Upper lobe of right lung (tissue), 1 donor: ENCODE measurements at regions not wholly inside any gene's neighbourhood (a gene's known extent, or its start where the extent isn't known, plus 50 kb on each side); places are given as distances from the start of the nearest gene placed in this dataset.

ENCODE experiments used
- ATAC-seq: fragments of 200-7000 bp; cut with Tn5 transposase; one replicate; pipeline ENCODE4 v1.9.1; 2020; ENCODE audit warnings: mild to moderate bottlenecking, moderate library complexity
- DNase-seq: peaks from one replicate; pipeline ENCODE4 v3.0.0-alpha.2; 2020
- H3K27ac ChIP-seq: fragments of 200-600 bp; one replicate; pipeline ENCODE4 v1.8.0; 2022
- H3K27me3 ChIP-seq: fragments of 200-600 bp; one replicate; pipeline ENCODE4 v1.8.0; 2022; ENCODE audit warnings: mild to moderate bottlenecking
- H3K36me3 ChIP-seq: fragments of 200-600 bp; one replicate; pipeline ENCODE4 v1.8.0; 2022
- H3K4me1 ChIP-seq: fragments of 200-600 bp; one replicate; pipeline ENCODE4 v1.8.0; 2022
- H3K4me3 ChIP-seq: fragments of 200-600 bp; one replicate; pipeline ENCODE4 v1.8.0; 2022; ENCODE audit warnings: mild to moderate bottlenecking
- H3K9me3 ChIP-seq: fragments of 200-600 bp; one replicate; pipeline ENCODE4 v1.8.0; 2022
- intact Hi-C: fragments of 100-400 bp; cut with DNase I; formaldehyde crosslinking; loops from one replicate; pipeline ENCODE4 v1.11.0; 2022
- TF ChIP-seq, protein P1 (sequence below): fragments of 200-600 bp; IDR thresholded peaks from one replicate; pipeline ENCODE4 v1.8.0; 2022; ENCODE audit warnings: antibody characterized with exemption
- donor health status: DM: no; HTN: yes; CAD: no; lungs with severe emphysema.

DNA sequence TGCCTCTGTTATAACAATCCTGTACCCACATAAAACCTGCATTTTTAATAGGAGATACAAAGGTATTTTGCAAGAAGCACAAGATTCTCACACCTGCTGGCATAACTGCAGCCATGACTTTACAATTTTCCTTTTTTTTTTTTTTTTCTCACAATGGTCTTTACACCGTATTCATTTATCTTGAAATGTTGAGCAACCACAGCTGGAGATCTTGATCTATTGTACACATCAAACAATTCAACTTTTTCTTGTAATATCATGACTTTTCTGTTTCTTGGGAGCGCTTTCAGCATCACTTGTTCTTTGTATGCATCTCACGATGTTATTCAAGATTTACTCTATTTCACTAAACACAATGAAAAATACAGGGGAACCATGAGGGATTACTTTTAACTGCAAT lies 651.4 kb downstream of the KCNT2 start:
- no peaks in the 10 kb centered on the region for H3K36me3 ChIP-seq
- H3K4me3 ChIP-seq = no peak overlapping the region
- ATAC-seq (no peak), DNase-seq (no peak)
- H3K9me3 ChIP-seq = no peaks in the 10 kb centered on the region
- TF ChIP-seq, protein P1, sequence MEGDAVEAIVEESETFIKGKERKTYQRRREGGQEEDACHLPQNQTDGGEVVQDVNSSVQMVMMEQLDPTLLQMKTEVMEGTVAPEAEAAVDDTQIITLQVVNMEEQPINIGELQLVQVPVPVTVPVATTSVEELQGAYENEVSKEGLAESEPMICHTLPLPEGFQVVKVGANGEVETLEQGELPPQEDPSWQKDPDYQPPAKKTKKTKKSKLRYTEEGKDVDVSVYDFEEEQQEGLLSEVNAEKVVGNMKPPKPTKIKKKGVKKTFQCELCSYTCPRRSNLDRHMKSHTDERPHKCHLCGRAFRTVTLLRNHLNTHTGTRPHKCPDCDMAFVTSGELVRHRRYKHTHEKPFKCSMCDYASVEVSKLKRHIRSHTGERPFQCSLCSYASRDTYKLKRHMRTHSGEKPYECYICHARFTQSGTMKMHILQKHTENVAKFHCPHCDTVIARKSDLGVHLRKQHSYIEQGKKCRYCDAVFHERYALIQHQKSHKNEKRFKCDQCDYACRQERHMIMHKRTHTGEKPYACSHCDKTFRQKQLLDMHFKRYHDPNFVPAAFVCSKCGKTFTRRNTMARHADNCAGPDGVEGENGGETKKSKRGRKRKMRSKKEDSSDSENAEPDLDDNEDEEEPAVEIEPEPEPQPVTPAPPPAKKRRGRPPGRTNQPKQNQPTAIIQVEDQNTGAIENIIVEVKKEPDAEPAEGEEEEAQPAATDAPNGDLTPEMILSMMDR = no peak
- intact Hi-C loops = no loop called here
- no peaks in the 10 kb centered on the region for H3K27me3 ChIP-seq
- no peak overlapping the region for H3K27ac ChIP-seq
- no peaks in the 10 kb centered on the region for H3K4me1 ChIP-seq

DNA sequence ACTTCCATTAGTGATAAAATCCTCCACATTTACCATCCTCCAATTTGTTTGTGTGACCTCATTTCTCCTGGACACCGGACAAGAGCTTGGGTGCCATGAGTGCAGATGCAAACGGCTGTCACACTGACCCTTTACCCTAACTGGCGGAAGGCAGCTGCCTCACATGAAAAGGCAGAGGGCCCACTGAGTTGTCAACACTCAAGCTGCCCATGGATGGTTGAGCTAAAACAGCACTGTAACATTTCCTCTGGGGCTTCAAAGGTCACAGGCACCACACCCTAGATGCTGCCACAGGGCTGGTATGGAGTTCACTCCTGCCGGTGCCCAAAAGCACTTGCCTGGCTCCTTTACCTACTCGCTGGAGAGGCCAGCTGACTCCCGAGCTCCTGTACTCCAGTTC lies 653.4 kb downstream of the KCNT2 start:
- Histone ChIP-seq H3K4me1 (no peaks in the 10 kb centered on the region), H3K27ac (no peak overlapping the region), H3K36me3 (no peaks in the 10 kb centered on the region), H3K4me3 (no peak overlapping the region), H3K27me3 (no peaks in the 10 kb centered on the region), H3K9me3 (no peaks in the 10 kb centered on the region)
- ATAC-seq (no peak), DNase-seq (no peak)
- TF ChIP-seq, protein P1 = no peak
- intact Hi-C loops = no loop called here

- Histone ChIP-seq H3K36me3 (no peaks in the 10 kb centered on the region), H3K27me3 (no peaks in the 10 kb centered on the region), H3K27ac (no peak overlapping the region), H3K4me1 (no peaks in the 10 kb centered on the region), H3K9me3 (no peaks in the 10 kb centered on the region), H3K4me3 (no peak overlapping the region)
- ATAC-seq (no peak), DNase-seq (no peak)
- intact Hi-C loops = no loop called here
- TF ChIP-seq, protein P1 = no peak
Observed at GRCh38 chr1:195951313-195951712, 656.9 kb downstream of the KCNT2 start.

GRCh38 chr1:195948123-195948895 lies 659.9 kb downstream of the KCNT2 start:
- ATAC-seq = peak; percentile 26
- H3K4me1 ChIP-seq = no peaks in the 10 kb centered on the region
- intact Hi-C loops = no loop called here
- no peaks in the 10 kb centered on the region for H3K27me3 ChIP-seq
- TF ChIP-seq, protein P1 = no peak
- H3K27ac ChIP-seq = no peak overlapping the region
- H3K9me3 ChIP-seq = no peaks in the 10 kb centered on the region
- no peak for DNase-seq
- no peak overlapping the region for H3K4me3 ChIP-seq
- no peaks in the 10 kb centered on the region for H3K36me3 ChIP-seq

GRCh38 chr1:195946500-195946899 lies 661.7 kb downstream of the KCNT2 start:
- DNase-seq (no peak), ATAC-seq (no peak)
- H3K27ac ChIP-seq = no peak overlapping the region
- no peaks in the 10 kb centered on the region for H3K4me1 ChIP-seq
- H3K27me3 ChIP-seq = no peaks in the 10 kb centered on the region
- TF ChIP-seq, protein P1 = no peak
- H3K9me3 ChIP-seq = no peaks in the 10 kb centered on the region
- H3K36me3 ChIP-seq = no peaks in the 10 kb centered on the region
- intact Hi-C loops = no loop called here
- H3K4me3 ChIP-seq = no peak overlapping the region
